Astrocyte (in vitro differentiated cells and primary cell): ENCODE measurements at regions not wholly inside any gene's neighbourhood (a gene's known extent, or its start where the extent isn't known, plus 50 kb on each side); places are given as distances from the start of the nearest gene placed in this dataset.
A peak's percentile ranks its signal among the peaks of the same experiment; 100 is the strongest.

Experiments used
- DNase-seq: peaks from one replicate; pipeline ENCODE4 v3.0.0-alpha.2; 2010; ENCODE audit warnings: low read depth
- FAIRE-seq: peaks from 2 replicates; lab custom pipeline; 2011; peaks lifted over from hg19 to GRCh38; lab: Jason Lieb, UNC
- H2AFZ ChIP-seq: 2 replicates; pipeline ENCODE4 v1.6.0; 2012; ENCODE audit warnings: low read depth, low read length, inconsistent platforms
- H3K27ac ChIP-seq: 2 replicates; pipeline ENCODE4 v1.5.1; 2011; ENCODE audit warnings: low read depth, low read length, inconsistent platforms
- H3K27me3 ChIP-seq: 2 replicates; pipeline ENCODE4 v1.6.0; 2011; ENCODE audit warnings: low read length, inconsistent platforms; ENCODE audit not compliant: insufficient read depth
- H3K36me3 ChIP-seq: 2 replicates; pipeline ENCODE4 v1.5.1; 2011; ENCODE audit warnings: low read length, inconsistent platforms; ENCODE audit not compliant: insufficient read depth
- H3K4me1 ChIP-seq: 2 replicates; pipeline ENCODE4 v1.5.1; 2011; ENCODE audit warnings: low read length, inconsistent platforms; ENCODE audit not compliant: insufficient read depth
- H3K4me2 ChIP-seq: 2 replicates; pipeline ENCODE4 v1.6.0; 2012; ENCODE audit warnings: low read length, inconsistent platforms
- H3K4me3 ChIP-seq: 2 replicates; pipeline ENCODE4 v1.5.1; 2011; ENCODE audit warnings: low read depth, mild to moderate bottlenecking, low read length, inconsistent platforms; ENCODE audit not compliant: insufficient read depth
- H3K79me2 ChIP-seq: 2 replicates; pipeline ENCODE4 v1.6.0; 2012; ENCODE audit warnings: mild to moderate bottlenecking, low read length, inconsistent platforms; ENCODE audit not compliant: insufficient read depth
- H3K9ac ChIP-seq: 2 replicates; pipeline ENCODE4 v1.6.0; 2012; ENCODE audit warnings: mild to moderate bottlenecking, low read length, inconsistent platforms
- H3K9me3 ChIP-seq: 2 replicates; pipeline ENCODE4 v1.5.1; 2012; ENCODE audit warnings: low read depth, mild to moderate bottlenecking, low read length, inconsistent platforms; ENCODE audit not compliant: insufficient read depth
- H4K20me1 ChIP-seq: 2 replicates; pipeline ENCODE4 v1.6.0; 2012; ENCODE audit warnings: low read length, inconsistent platforms; ENCODE audit not compliant: insufficient read depth
- H3K27ac Mint-ChIP-seq: one replicate; pipeline ENCODE4 v1.8.0; 2021; ENCODE audit warnings: mild to moderate bottlenecking, mixed read lengths; ENCODE audit not compliant: unreplicated experiment
- H3K27me3 Mint-ChIP-seq: one replicate; pipeline ENCODE4 v1.8.0; 2021; ENCODE audit warnings: low read depth, mixed read lengths; ENCODE audit not compliant: unreplicated experiment
- H3K36me3 Mint-ChIP-seq: one replicate; pipeline ENCODE4 v1.8.0; 2021; ENCODE audit warnings: low read depth, mixed read lengths; ENCODE audit not compliant: unreplicated experiment
- H3K4me1 Mint-ChIP-seq: one replicate; pipeline ENCODE4 v1.8.0; 2021; ENCODE audit warnings: low read depth, mixed read lengths; ENCODE audit not compliant: unreplicated experiment
- H3K4me3 Mint-ChIP-seq: one replicate; pipeline ENCODE4 v1.8.0; 2021; ENCODE audit warnings: mild to moderate bottlenecking, moderate library complexity, mixed read lengths; ENCODE audit not compliant: unreplicated experiment
- H3K9me3 Mint-ChIP-seq: one replicate; pipeline ENCODE4 v1.8.0; 2021; ENCODE audit warnings: mild to moderate bottlenecking, mixed read lengths; ENCODE audit not compliant: unreplicated experiment
- CTCF ChIP-seq: IDR thresholded peaks from 2 replicates; pipeline ENCODE4 v1.5.1; 2011; ENCODE audit warnings: low read depth, mild to moderate bottlenecking, inconsistent platforms, low read length, moderate library complexity; ENCODE audit not compliant: insufficient read depth
- EZH2 ChIP-seq: IDR thresholded peaks from 2 replicates; pipeline ENCODE4 v1.6.1; 2012; ENCODE audit warnings: mild to moderate bottlenecking, low read length, inconsistent platforms; ENCODE audit not compliant: insufficient read depth

- no peak for DNase-seq
- no peak overlapping the region for H3K27ac ChIP-seq
- TF ChIP-seq CTCF: no peak
- TF ChIP-seq EZH2: no peak
- H3K4me1 ChIP-seq: peaks cover 10% of the 10 kb centered on the region
- no peak overlapping the region for H3K4me3 Mint-ChIP-seq
- H3K4me1 Mint-ChIP-seq: peaks cover 8% of the 10 kb centered on the region
- H3K9ac ChIP-seq: no peak overlapping the region
- H3K36me3 Mint-ChIP-seq: peaks cover 11% of the 10 kb centered on the region
- no peak for FAIRE-seq
- H2AFZ ChIP-seq: no peak overlapping the region
- no peaks in the 10 kb centered on the region for H4K20me1 ChIP-seq
- no peaks in the 10 kb centered on the region for H3K9me3 ChIP-seq
- no peak overlapping the region for H3K4me2 ChIP-seq
- peaks cover 3% of the 10 kb centered on the region for H3K9me3 Mint-ChIP-seq
- no peaks in the 10 kb centered on the region for H3K36me3 ChIP-seq
- H3K4me3 ChIP-seq: no peak overlapping the region
- no peak overlapping the region for H3K27ac Mint-ChIP-seq
- no peaks in the 10 kb centered on the region for H3K79me2 ChIP-seq
- peaks cover 2% of the 10 kb centered on the region for H3K27me3 Mint-ChIP-seq
- no peaks in the 10 kb centered on the region for H3K27me3 ChIP-seq
Observed at GRCh38 chr3:188943591-188943990, 228.2 kb upstream of the TPRG1 start.

GRCh38 chr3:188944108-188944507 is 227.7 kb upstream of the TPRG1 start:
- peaks cover 16% of the 10 kb centered on the region for H3K4me1 ChIP-seq
- H3K9me3 ChIP-seq: no peaks in the 10 kb centered on the region
- no peak for DNase-seq
- Mint-ChIP-seq H3K27ac (no peak overlapping the region), H3K9me3 (no peaks in the 10 kb centered on the region), H3K4me1 (peaks cover 13% of the 10 kb centered on the region), H3K36me3 (peaks cover 11% of the 10 kb centered on the region), H3K27me3 (peaks cover 2% of the 10 kb centered on the region), H3K4me3 (no peak overlapping the region)
- no peak overlapping the region for H2AFZ ChIP-seq
- no peaks in the 10 kb centered on the region for H3K36me3 ChIP-seq
- H3K79me2 ChIP-seq: no peaks in the 10 kb centered on the region
- H4K20me1 ChIP-seq: no peaks in the 10 kb centered on the region
- no peak for FAIRE-seq
- no peaks in the 10 kb centered on the region for H3K27me3 ChIP-seq
- H3K27ac ChIP-seq: no peak overlapping the region
- no peak overlapping the region for H3K4me3 ChIP-seq
- no peak for TF ChIP-seq EZH2
- no peak for TF ChIP-seq CTCF
- H3K9ac ChIP-seq: no peak overlapping the region
- H3K4me2 ChIP-seq: no peak overlapping the region

GRCh38 chr3:188946351-188947240 is 225.2 kb upstream of the TPRG1 start:
- Histone ChIP-seq H4K20me1 (no peaks in the 10 kb centered on the region), H3K9me3 (no peaks in the 10 kb centered on the region), H3K79me2 (no peaks in the 10 kb centered on the region), H3K4me3 (no peak overlapping the region), H2AFZ (peak overlapping the region; percentile 54), H3K4me1 (peaks cover 31% of the 10 kb centered on the region), H3K4me2 (peak overlapping the region; percentile 84), H3K27me3 (no peaks in the 10 kb centered on the region), H3K36me3 (no peaks in the 10 kb centered on the region), H3K9ac (peak overlapping the region; percentile 81), H3K27ac (peak overlapping the region; percentile 90)
- Mint-ChIP-seq H3K4me3 (no peak overlapping the region), H3K27me3 (no peaks in the 10 kb centered on the region), H3K36me3 (peaks cover 11% of the 10 kb centered on the region), H3K9me3 (peaks cover 2% of the 10 kb centered on the region), H3K4me1 (peaks cover 31% of the 10 kb centered on the region), H3K27ac (peak overlapping the region; percentile 72)
- TF ChIP-seq EZH2 (no peak), CTCF (no peak)
- FAIRE-seq: no peak
- peak; percentile 16 for DNase-seq
